ENCODE measurements at regions not wholly inside any gene's neighbourhood (a gene's known extent, or its start where the extent isn't known, plus 50 kb on each side); places are given as distances from the start of the nearest gene placed in this dataset.

- CTCF ChIA-PET: no interaction called here
- POLR2A ChIA-PET (ENCODE audit: low non-redundant PET): no interaction called here
- Histone ChIP-seq H3K4me3 (ENCODE audit: low read depth, low read length, poor library complexity, severe bottlenecking) (no peak overlapping the region), H3K27me3 (replicated peaks; ENCODE audit: insufficient read depth, low read depth, low read length, poor library complexity) (no peaks in the 10 kb centered on the region), H3K27ac (ENCODE audit: low read depth, low read length, poor library complexity, severe bottlenecking) (no peak overlapping the region), H3K4me1 (ENCODE audit: insufficient read depth, low read length, poor library complexity, severe bottlenecking) (no peaks in the 10 kb centered on the region), H3K9me3 (ENCODE audit: low read depth, low read length, poor library complexity, severe bottlenecking) (no peaks in the 10 kb centered on the region), H3K36me3 (ENCODE audit: insufficient read depth, low read length, poor library complexity, severe bottlenecking) (no peaks in the 10 kb centered on the region)
- BruUV-seq (replicated peaks): no TSS peak
- TF ChIP-seq EZH2 (IDR thresholded peaks at IDR 0.05; ENCODE audit: borderline replicate concordance, low read depth, low read length, poor library complexity, severe bottlenecking) (no peak), CTCF (conservative IDR thresholded peaks at IDR 0.05; ENCODE audit: low read depth, low read length) (no peak)
- intact Hi-C loops (cut with micrococcal nuclease; ENCODE audit: unreplicated experiment): no loop called here
- DNase-seq (ENCODE audit: low spot score): no peak
Measured at GRCh38 chr5:101404531-101404930, 501.4 kb upstream of the ST8SIA4 start.

- no peak for TF ChIP-seq EZH2 (IDR thresholded peaks at IDR 0.05; ENCODE audit: borderline replicate concordance, low read depth, low read length, poor library complexity, severe bottlenecking)
- TF ChIP-seq CTCF (conservative IDR thresholded peaks at IDR 0.05; ENCODE audit: low read depth, low read length): no peak
- Histone ChIP-seq H3K27me3 (replicated peaks; ENCODE audit: insufficient read depth, low read depth, low read length, poor library complexity) (no peaks in the 10 kb centered on the region), H3K36me3 (ENCODE audit: insufficient read depth, low read length, poor library complexity, severe bottlenecking) (no peaks in the 10 kb centered on the region), H3K4me1 (ENCODE audit: insufficient read depth, low read length, poor library complexity, severe bottlenecking) (no peaks in the 10 kb centered on the region), H3K27ac (ENCODE audit: low read depth, low read length, poor library complexity, severe bottlenecking) (no peak overlapping the region), H3K9me3 (ENCODE audit: low read depth, low read length, poor library complexity, severe bottlenecking) (no peaks in the 10 kb centered on the region), H3K4me3 (ENCODE audit: low read depth, low read length, poor library complexity, severe bottlenecking) (no peak overlapping the region)
- intact Hi-C loops (cut with micrococcal nuclease; ENCODE audit: unreplicated experiment): no loop called here
- DNase-seq (ENCODE audit: low spot score): no peak
- BruUV-seq (replicated peaks): no TSS peak
- ChIA-PET CTCF (no interaction called here), POLR2A (ENCODE audit: low non-redundant PET) (no interaction called here)
Measured at GRCh38 chr5:101393795-101394450, 490.8 kb upstream of the ST8SIA4 start.

GRCh38 chr5:101390151-101390908, 487.2 kb upstream of the ST8SIA4 start:
- Histone ChIP-seq H3K4me1 (ENCODE audit: insufficient read depth, low read length, poor library complexity, severe bottlenecking) (no peaks in the 10 kb centered on the region), H3K27ac (ENCODE audit: low read depth, low read length, poor library complexity, severe bottlenecking) (no peak overlapping the region), H3K4me3 (ENCODE audit: low read depth, low read length, poor library complexity, severe bottlenecking) (no peak overlapping the region), H3K9me3 (ENCODE audit: low read depth, low read length, poor library complexity, severe bottlenecking) (no peaks in the 10 kb centered on the region), H3K36me3 (ENCODE audit: insufficient read depth, low read length, poor library complexity, severe bottlenecking) (no peaks in the 10 kb centered on the region), H3K27me3 (replicated peaks; ENCODE audit: insufficient read depth, low read depth, low read length, poor library complexity) (no peaks in the 10 kb centered on the region)
- DNase-seq (ENCODE audit: low spot score): peak; percentile 56
- TF ChIP-seq EZH2 (IDR thresholded peaks at IDR 0.05; ENCODE audit: borderline replicate concordance, low read depth, low read length, poor library complexity, severe bottlenecking) (no peak), CTCF (conservative IDR thresholded peaks at IDR 0.05; ENCODE audit: low read depth, low read length) (peak; percentile 64)
- BruUV-seq (replicated peaks): no TSS peak
- POLR2A ChIA-PET (ENCODE audit: low non-redundant PET): no interaction called here
- CTCF ChIA-PET: interaction anchor here (0.6 to 1.0 kb wide), 3 partner anchors 616 to 960 kb away, joined by 3 read pairs; no protein-coding TSS in a partner anchor
- intact Hi-C loops (cut with micrococcal nuclease; ENCODE audit: unreplicated experiment): no loop called here

Data from A673 (cell line).